Panc1 (cell line): ENCODE measurements at regions not wholly inside any gene's neighbourhood (a gene's known extent, or its start where the extent isn't known, plus 50 kb on each side); places are given as distances from the start of the nearest gene placed in this dataset.

ENCODE experiments used
- ATAC-seq: fragments of 200-7000 bp; cut with Tn5 transposase; 2 replicates; pipeline ENCODE4 v1.9.1; 2020; ENCODE audit warnings: mild to moderate bottlenecking, moderate library complexity
- BruUV-seq: library from RNA; stranded (reverse); fragments of 400-500 nt; replicated peaks from 2 replicates; lab custom pipeline; 2021; lab: Mats Ljungman, UMichigan
- CTCF ChIA-PET: fragments of 300-600 bp; sonication (Branson Sonifier 250); formaldehyde crosslinking; loops from one replicate; lab custom pipeline; 2022; ENCODE audit warnings: antibody characterized with exemption; lab: Charles Lee
- POLR2A ChIA-PET: fragments of 300-600 bp; sonication (Branson Sonifier 250); formaldehyde crosslinking; loops from one replicate; lab custom pipeline; 2022; ENCODE audit warnings: antibody characterized with exemption; lab: Charles Lee
- DNase-seq: peaks from one replicate; pipeline ENCODE4 v3.0.0-alpha.2; 2010; ENCODE audit warnings: low read depth, low spot score
- H3K27ac ChIP-seq: 2 replicates; pipeline ENCODE4 v1.5.1; 2011; ENCODE audit warnings: mild to moderate bottlenecking, low read length, inconsistent platforms
- H3K27me3 ChIP-seq: fragments of 200-500 bp; sonication (Bioruptor generic); 2 replicates; pipeline ENCODE4 v1.6.0; 2014; ENCODE audit warnings: low read length, inconsistent platforms; ENCODE audit not compliant: control insufficient read depth, insufficient read depth
- H3K36me3 ChIP-seq: fragments of 200-500 bp; sonication (Bioruptor generic); 2 replicates; pipeline ENCODE4 v1.5.1; 2014; ENCODE audit warnings: inconsistent platforms, mild to moderate bottlenecking, low read length, moderate library complexity; ENCODE audit not compliant: control insufficient read depth, insufficient read depth
- H3K4me1 ChIP-seq: 2 replicates; pipeline ENCODE4 v1.5.1; 2011; ENCODE audit warnings: inconsistent platforms, mild to moderate bottlenecking, low read length, moderate library complexity; ENCODE audit not compliant: control insufficient read depth, insufficient read depth
- H3K4me3 ChIP-seq, 2 experiments: 2 replicates each; pipeline ENCODE4 v1.5.1; 2011 to 2012; ENCODE audit warnings: low read depth in 2 of 2, low read length in 2 of 2, mild to moderate bottlenecking in 2 of 2, inconsistent platforms in 1 of 2, moderate library complexity in 1 of 2
- H3K9me3 ChIP-seq: fragments of 200-500 bp; sonication (Bioruptor generic); 2 replicates; pipeline ENCODE4 v1.5.1; 2014; ENCODE audit warnings: low read depth, mild to moderate bottlenecking, inconsistent platforms, low read length, moderate library complexity; ENCODE audit not compliant: control insufficient read depth, insufficient read depth
- POLR2AphosphoS5 ChIP-seq: IDR thresholded peaks from 2 replicates; pipeline ENCODE4 v1.6.1; 2012; ENCODE audit warnings: mild to moderate bottlenecking, low read depth, low read length, moderate library complexity
- SIN3A ChIP-seq: IDR thresholded peaks from 2 replicates; pipeline ENCODE4 v1.6.1; 2012; ENCODE audit warnings: low read depth, mild to moderate bottlenecking, low read length, moderate library complexity, borderline replicate concordance; ENCODE audit not compliant: insufficient read depth
- TCF7L2 ChIP-seq: IDR thresholded peaks from 2 replicates; pipeline ENCODE4 v1.6.1; 2011; ENCODE audit warnings: mild to moderate bottlenecking, low read depth, low read length, inconsistent platforms
- in situ Hi-C: cut with HindIII; loops from 2 replicates; pipeline ENCODE4 v1.10.0; 2016; ENCODE audit warnings: low sequenced_read_pairs, low pct_unique_long_range_greater_than_20kb
- intact Hi-C: fragments of 100-400 bp; cut with micrococcal nuclease; formaldehyde crosslinking; loops from one replicate; pipeline ENCODE4 v1.10.0; 2022; ENCODE audit not compliant: unreplicated experiment
- TF ChIP-seq, protein P1 (sequence below), 2 experiments: IDR thresholded peaks; 2 replicates each; pipeline ENCODE4 v1.6.1; 2011 to 2012; ENCODE audit warnings: low read depth in 2 of 2, control low read depth in 1 of 2, low read length in 1 of 2, mild to moderate bottlenecking in 1 of 2, moderate library complexity in 1 of 2; ENCODE audit not compliant: insufficient read depth in 1 of 2
- TF ChIP-seq, protein P2 (sequence below): fragments of 450-650 bp; IDR thresholded peaks from 2 replicates; pipeline ENCODE4 v1.5.1; 2017; ENCODE audit warnings: mild to moderate bottlenecking

DNA sequence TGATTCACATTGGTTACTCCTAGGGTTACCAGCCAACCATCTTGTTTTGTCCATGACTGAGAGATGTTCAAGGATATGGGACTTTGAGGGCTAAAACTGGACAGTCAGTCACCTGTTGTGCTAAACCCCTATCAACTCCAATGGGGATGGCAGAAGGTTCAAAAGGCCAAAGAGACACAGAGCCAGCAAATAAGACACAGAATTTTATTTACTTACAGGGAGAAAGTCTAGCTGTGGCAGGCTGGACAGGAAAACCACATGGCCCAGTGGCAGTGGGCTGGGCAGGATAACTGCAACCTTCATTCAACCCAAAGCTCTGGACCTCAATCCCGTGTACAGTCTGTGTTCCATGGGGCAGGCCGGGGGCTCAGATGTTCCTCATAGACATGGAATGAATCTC is 326.7 kb upstream of the RPS6KA3 start:
- in situ Hi-C loops (no loop called here), intact Hi-C loops (no loop called here)
- no peak for DNase-seq
- H3K4me1 ChIP-seq = no peaks in the 10 kb centered on the region
- H3K9me3 ChIP-seq = no peaks in the 10 kb centered on the region
- no peaks in the 10 kb centered on the region for H3K27me3 ChIP-seq
- no peak overlapping the region for H3K4me3 ChIP-seq
- no peak overlapping the region for H3K27ac ChIP-seq
- BruUV-seq = no TSS peak
- no peaks in the 10 kb centered on the region for H3K36me3 ChIP-seq
- TF ChIP-seq TCF7L2 = no peak
- TF ChIP-seq, protein P1, sequence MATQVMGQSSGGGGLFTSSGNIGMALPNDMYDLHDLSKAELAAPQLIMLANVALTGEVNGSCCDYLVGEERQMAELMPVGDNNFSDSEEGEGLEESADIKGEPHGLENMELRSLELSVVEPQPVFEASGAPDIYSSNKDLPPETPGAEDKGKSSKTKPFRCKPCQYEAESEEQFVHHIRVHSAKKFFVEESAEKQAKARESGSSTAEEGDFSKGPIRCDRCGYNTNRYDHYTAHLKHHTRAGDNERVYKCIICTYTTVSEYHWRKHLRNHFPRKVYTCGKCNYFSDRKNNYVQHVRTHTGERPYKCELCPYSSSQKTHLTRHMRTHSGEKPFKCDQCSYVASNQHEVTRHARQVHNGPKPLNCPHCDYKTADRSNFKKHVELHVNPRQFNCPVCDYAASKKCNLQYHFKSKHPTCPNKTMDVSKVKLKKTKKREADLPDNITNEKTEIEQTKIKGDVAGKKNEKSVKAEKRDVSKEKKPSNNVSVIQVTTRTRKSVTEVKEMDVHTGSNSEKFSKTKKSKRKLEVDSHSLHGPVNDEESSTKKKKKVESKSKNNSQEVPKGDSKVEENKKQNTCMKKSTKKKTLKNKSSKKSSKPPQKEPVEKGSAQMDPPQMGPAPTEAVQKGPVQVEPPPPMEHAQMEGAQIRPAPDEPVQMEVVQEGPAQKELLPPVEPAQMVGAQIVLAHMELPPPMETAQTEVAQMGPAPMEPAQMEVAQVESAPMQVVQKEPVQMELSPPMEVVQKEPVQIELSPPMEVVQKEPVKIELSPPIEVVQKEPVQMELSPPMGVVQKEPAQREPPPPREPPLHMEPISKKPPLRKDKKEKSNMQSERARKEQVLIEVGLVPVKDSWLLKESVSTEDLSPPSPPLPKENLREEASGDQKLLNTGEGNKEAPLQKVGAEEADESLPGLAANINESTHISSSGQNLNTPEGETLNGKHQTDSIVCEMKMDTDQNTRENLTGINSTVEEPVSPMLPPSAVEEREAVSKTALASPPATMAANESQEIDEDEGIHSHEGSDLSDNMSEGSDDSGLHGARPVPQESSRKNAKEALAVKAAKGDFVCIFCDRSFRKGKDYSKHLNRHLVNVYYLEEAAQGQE (IDR thresholded peaks at IDR 0.05; ENCODE audit: insufficient read depth in 1 of 2, low read depth in 2 of 2, low read length in 1 of 2) = no peak
- TF ChIP-seq POLR2AphosphoS5 = no peak
- no peak for TF ChIP-seq SIN3A
- TF ChIP-seq, protein P2, sequence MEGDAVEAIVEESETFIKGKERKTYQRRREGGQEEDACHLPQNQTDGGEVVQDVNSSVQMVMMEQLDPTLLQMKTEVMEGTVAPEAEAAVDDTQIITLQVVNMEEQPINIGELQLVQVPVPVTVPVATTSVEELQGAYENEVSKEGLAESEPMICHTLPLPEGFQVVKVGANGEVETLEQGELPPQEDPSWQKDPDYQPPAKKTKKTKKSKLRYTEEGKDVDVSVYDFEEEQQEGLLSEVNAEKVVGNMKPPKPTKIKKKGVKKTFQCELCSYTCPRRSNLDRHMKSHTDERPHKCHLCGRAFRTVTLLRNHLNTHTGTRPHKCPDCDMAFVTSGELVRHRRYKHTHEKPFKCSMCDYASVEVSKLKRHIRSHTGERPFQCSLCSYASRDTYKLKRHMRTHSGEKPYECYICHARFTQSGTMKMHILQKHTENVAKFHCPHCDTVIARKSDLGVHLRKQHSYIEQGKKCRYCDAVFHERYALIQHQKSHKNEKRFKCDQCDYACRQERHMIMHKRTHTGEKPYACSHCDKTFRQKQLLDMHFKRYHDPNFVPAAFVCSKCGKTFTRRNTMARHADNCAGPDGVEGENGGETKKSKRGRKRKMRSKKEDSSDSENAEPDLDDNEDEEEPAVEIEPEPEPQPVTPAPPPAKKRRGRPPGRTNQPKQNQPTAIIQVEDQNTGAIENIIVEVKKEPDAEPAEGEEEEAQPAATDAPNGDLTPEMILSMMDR = no peak
- ChIA-PET POLR2A (no interaction called here), CTCF (no interaction called here)
- ATAC-seq = no peak

DNA sequence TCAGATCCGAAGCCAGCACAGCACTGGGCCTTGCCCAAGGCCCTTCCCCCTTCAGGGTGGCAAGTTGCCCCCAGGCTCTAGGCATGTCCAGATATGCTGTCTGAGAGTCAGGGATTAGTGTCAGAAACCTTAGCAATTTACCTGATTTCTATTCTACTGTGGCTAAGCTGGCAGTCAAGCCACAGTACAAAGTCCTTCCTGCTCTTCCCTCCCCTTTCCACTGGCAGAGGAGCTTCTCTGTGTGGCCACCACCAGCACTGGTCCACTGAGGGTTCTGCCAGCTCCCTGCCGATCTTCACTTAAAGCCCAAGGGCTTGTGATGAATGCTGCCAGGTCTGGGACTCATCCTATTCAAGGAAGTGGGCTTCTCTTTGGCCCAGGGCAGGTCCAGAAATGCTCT is 324.5 kb upstream of the RPS6KA3 start:
- intact Hi-C loops = no loop called here
- DNase-seq (no peak), ATAC-seq (no peak)
- Histone ChIP-seq H3K9me3 (no peaks in the 10 kb centered on the region), H3K36me3 (no peaks in the 10 kb centered on the region), H3K4me1 (no peaks in the 10 kb centered on the region), H3K27ac (no peak overlapping the region), H3K27me3 (no peaks in the 10 kb centered on the region), H3K4me3 (no peak overlapping the region)
- POLR2A ChIA-PET = no interaction called here
- TF ChIP-seq, protein P2 = no peak
- TF ChIP-seq POLR2AphosphoS5 (no peak), TCF7L2 (no peak)
- in situ Hi-C loops = no loop called here
- CTCF ChIA-PET = no interaction called here
- BruUV-seq = no TSS peak
